Activated naive CD4-positive, alpha-beta T cell treated with anti-CD3 and anti-CD28 coated beads, Interleukin-2, amount 10 ng/mL, durations not matched to agents 7 days and 5 days (primary cell): ENCODE measurements at regions not wholly inside any gene's neighbourhood (a gene's known extent, or its start where the extent isn't known, plus 50 kb on each side); places are given as distances from the start of the nearest gene placed in this dataset.

ENCODE experiments used
- CTCF ChIA-PET: fragments of 350-600 bp; sonication (Branson Sonifier 250); formaldehyde crosslinking; loops from one replicate; lab custom pipeline; 2021; ENCODE audit warnings: antibody characterized with exemption; lab: Charles Lee
- DNase-seq: peaks from one replicate; pipeline ENCODE4 v3.0.0-alpha.2; 2020
- H3K27ac Mint-ChIP-seq: one replicate; pipeline ENCODE4 v1.8.0; 2021; ENCODE audit warnings: mild to moderate bottlenecking, moderate library complexity, mixed read lengths
- H3K27me3 Mint-ChIP-seq: one replicate; pipeline ENCODE4 v1.8.0; 2021; ENCODE audit warnings: mild to moderate bottlenecking, mixed read lengths
- H3K36me3 Mint-ChIP-seq: one replicate; pipeline ENCODE4 v1.8.0; 2021; ENCODE audit warnings: mixed read lengths
- H3K4me1 Mint-ChIP-seq: one replicate; pipeline ENCODE4 v1.8.0; 2021; ENCODE audit warnings: mixed read lengths
- H3K4me3 Mint-ChIP-seq: one replicate; pipeline ENCODE4 v1.8.0; 2021; ENCODE audit warnings: mild to moderate bottlenecking, moderate library complexity, mixed read lengths
- H3K9me3 Mint-ChIP-seq: one replicate; pipeline ENCODE4 v1.8.0; 2021; ENCODE audit warnings: mixed read lengths

DNA sequence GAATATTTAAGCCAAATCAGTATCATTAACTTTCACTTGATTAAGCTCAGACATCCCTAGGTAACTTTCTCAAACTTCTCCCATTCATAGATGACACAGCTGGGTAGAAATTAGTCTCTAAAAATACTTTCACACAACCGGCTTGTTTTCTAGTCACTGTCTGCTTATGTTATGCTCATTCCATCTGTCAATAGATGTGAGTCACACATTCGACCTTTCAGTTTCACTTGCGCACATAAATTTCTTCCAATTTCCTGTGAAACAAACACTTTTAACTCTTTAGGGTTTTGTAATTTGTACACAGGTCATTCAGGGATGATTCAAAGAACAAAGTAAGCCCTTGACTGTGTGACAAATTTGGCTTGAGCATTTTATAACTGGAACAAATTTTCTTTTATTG is 723.0 kb downstream of the KCNA4 start:
- H3K9me3 Mint-ChIP-seq, result peaks cover 9% of the 10 kb centered on the region
- no peaks in the 10 kb centered on the region for H3K36me3 Mint-ChIP-seq

DNA sequence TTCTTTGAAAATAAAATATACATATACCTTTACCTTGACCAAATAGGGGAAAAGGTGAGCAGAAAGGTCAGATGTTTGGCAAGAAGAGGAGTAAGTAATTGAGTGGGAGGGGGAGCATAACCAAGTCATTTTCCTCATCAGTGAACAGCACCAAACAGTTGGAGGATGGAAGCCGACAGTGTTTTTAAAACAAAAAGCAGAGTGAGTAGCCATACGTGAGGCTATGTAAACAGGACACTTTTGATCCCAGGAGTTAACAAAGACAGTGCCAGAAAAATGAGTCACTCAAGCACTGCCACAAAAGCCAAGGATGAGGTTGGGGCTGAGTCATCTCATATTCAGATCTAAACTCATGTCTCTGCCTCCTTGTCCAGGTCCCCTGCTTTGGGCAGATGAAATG is 734.7 kb downstream of the KCNA4 start:
- H3K4me3 Mint-ChIP-seq, result no peak overlapping the region
- peaks cover 7% of the 10 kb centered on the region for H3K9me3 Mint-ChIP-seq
- H3K36me3 Mint-ChIP-seq, result no peaks in the 10 kb centered on the region
- no peak for DNase-seq
- no peaks in the 10 kb centered on the region for H3K4me1 Mint-ChIP-seq
- H3K27me3 Mint-ChIP-seq, result no peaks in the 10 kb centered on the region
- CTCF ChIA-PET, result no interaction called here
- no peak overlapping the region for H3K27ac Mint-ChIP-seq

More for the DNA sequence above, 723.0 kb downstream of the KCNA4 start:
- H3K4me1 Mint-ChIP-seq, result no peaks in the 10 kb centered on the region
- DNase-seq, result no peak
- CTCF ChIA-PET, result no interaction called here
- no peak overlapping the region for H3K27ac Mint-ChIP-seq
- H3K4me3 Mint-ChIP-seq, result no peak overlapping the region
- H3K27me3 Mint-ChIP-seq, result no peaks in the 10 kb centered on the region

DNA sequence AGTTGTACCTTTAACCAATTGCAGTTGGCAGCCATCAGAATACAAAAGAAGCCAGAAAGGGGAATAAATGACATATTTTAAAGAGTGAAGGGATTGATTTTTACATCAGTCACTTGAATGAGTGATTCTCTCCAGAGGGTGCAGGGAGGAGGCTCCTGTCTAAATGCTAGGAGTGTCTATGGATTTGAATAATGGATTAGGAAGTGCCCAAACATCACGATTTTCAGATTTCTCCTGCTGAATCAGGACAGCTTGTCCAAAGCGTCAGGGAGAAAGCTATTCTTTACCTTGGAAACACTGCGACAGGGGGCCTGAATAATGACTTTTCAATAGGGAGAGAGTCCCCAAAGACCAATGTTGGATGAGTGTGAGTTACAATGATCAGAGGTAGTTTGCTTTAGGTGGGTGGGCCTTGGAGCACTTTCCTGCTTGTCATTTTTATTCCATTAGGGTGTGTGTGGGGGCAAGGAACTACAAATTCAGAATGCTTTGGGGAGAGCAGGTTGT is 735.5 kb downstream of the KCNA4 start:
- Mint-ChIP-seq H3K36me3 (no peaks in the 10 kb centered on the region), H3K9me3 (peaks cover 7% of the 10 kb centered on the region), H3K4me3 (no peak overlapping the region), H3K4me1 (no peaks in the 10 kb centered on the region), H3K27me3 (no peaks in the 10 kb centered on the region), H3K27ac (no peak overlapping the region)
- CTCF ChIA-PET, result no interaction called here
- no peak for DNase-seq

DNA sequence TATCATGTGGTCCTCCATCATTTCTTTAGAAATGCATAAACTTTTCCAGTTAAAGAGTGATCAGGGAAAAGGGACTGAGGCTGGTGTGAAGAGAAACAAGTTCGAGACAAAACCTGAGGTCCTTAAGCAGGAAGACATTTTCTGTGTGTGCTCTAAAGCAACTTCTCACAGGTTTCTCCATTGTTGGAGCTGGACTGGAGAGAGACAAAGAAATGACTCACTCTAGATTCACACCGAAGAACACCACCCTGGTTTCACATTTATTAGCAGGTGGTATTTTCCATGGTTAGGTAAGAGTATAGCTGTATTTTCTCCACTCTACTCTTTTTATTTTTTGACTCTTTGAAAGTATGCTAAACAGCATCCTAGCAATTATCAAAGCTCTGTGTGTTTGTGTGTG is 736.4 kb downstream of the KCNA4 start:
- DNase-seq, result no peak
- Mint-ChIP-seq H3K36me3 (no peaks in the 10 kb centered on the region), H3K27me3 (no peaks in the 10 kb centered on the region), H3K4me1 (no peaks in the 10 kb centered on the region), H3K9me3 (peaks cover 9% of the 10 kb centered on the region), H3K4me3 (no peak overlapping the region), H3K27ac (no peak overlapping the region)
- CTCF ChIA-PET, result no interaction called here

- H3K27me3 Mint-ChIP-seq, result no peaks in the 10 kb centered on the region
- no peak for DNase-seq
- H3K9me3 Mint-ChIP-seq, result peaks cover 9% of the 10 kb centered on the region
- H3K4me1 Mint-ChIP-seq, result no peaks in the 10 kb centered on the region
- no peak overlapping the region for H3K4me3 Mint-ChIP-seq
- H3K36me3 Mint-ChIP-seq, result no peaks in the 10 kb centered on the region
- CTCF ChIA-PET, result no interaction called here
- H3K27ac Mint-ChIP-seq, result no peak overlapping the region
These were observed 737.1 kb downstream of the KCNA4 start for GRCh38 chr11:29279716-29280115.

- Mint-ChIP-seq H3K27ac (no peak overlapping the region), H3K4me1 (no peaks in the 10 kb centered on the region), H3K36me3 (no peaks in the 10 kb centered on the region), H3K4me3 (no peak overlapping the region), H3K9me3 (peaks cover 3% of the 10 kb centered on the region), H3K27me3 (no peaks in the 10 kb centered on the region)
- no peak for DNase-seq
- CTCF ChIA-PET, result no interaction called here
These were observed 744.7 kb downstream of the KCNA4 start for GRCh38 chr11:29272019-29272654.

DNA sequence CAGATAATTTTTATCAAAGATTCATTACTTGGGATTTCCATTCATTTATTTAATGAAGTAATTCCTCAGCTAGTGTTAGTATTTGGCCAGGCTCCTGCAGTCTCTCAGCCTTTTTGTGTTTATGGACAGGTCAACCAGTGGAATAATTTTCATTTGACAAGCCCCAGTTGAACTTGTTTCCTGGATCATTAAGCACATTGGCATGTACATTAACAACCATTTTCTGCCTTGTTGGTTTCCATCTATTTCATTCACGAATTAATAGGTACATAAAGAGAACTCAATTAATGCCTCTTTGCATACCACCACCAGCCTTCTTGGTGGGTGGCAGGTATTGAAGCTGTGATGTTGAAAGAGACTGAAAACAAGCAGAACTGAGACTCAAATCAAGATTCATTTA is 745.2 kb downstream of the KCNA4 start:
- H3K4me1 Mint-ChIP-seq, result no peaks in the 10 kb centered on the region
- CTCF ChIA-PET, result no interaction called here
- H3K27me3 Mint-ChIP-seq, result no peaks in the 10 kb centered on the region
- DNase-seq, result no peak
- H3K36me3 Mint-ChIP-seq, result no peaks in the 10 kb centered on the region
- H3K9me3 Mint-ChIP-seq, result peaks cover 3% of the 10 kb centered on the region
- H3K4me3 Mint-ChIP-seq, result no peak overlapping the region
- no peak overlapping the region for H3K27ac Mint-ChIP-seq

DNA sequence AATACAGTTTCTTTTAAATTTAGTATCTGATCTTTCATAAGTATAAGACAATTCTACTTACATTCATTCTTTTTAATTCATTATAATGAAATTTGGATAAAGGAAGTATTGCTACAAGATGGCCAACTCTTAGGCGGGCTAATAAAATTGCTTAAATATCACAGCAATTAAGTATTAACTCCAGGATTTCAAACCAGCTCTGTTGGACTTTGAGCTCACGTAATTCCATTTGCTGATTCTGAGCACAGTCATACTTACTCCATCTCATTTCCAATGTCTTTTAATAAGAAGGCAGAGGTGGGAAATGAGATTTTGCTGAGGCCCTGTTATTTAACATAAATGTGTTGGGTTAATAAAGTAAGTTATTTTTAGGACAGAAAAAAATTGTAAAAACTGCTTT is 748.1 kb downstream of the KCNA4 start:
- no peak for DNase-seq
- Mint-ChIP-seq H3K9me3 (peaks cover under 1% of the 10 kb centered on the region), H3K4me3 (no peak overlapping the region), H3K27ac (no peak overlapping the region), H3K4me1 (no peaks in the 10 kb centered on the region), H3K27me3 (no peaks in the 10 kb centered on the region), H3K36me3 (no peaks in the 10 kb centered on the region)
- CTCF ChIA-PET, result no interaction called here

DNA sequence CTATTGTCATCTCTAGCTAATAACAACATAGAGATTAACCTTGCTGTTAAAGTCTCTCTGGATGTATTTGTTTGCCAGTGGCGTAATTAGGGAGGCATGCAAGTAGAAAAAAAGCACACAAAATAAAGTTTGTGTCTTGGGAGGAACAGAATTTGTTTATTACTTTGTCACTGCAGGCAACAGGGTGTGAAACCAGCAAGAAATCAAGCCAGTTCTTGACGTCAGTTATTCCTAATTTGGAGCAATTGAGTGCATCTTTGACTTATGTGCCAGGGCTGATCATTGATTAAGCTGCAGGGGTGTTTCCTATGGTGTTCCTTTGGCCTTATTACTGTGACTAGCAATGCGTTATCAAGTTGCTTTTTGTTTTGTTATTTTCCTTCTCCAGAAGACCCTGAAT is 751.0 kb downstream of the KCNA4 start:
- Mint-ChIP-seq H3K9me3 (peaks cover 5% of the 10 kb centered on the region), H3K36me3 (no peaks in the 10 kb centered on the region), H3K27ac (no peak overlapping the region), H3K4me1 (no peaks in the 10 kb centered on the region), H3K27me3 (no peaks in the 10 kb centered on the region), H3K4me3 (no peak overlapping the region)
- DNase-seq, result no peak
- CTCF ChIA-PET, result no interaction called here

DNA sequence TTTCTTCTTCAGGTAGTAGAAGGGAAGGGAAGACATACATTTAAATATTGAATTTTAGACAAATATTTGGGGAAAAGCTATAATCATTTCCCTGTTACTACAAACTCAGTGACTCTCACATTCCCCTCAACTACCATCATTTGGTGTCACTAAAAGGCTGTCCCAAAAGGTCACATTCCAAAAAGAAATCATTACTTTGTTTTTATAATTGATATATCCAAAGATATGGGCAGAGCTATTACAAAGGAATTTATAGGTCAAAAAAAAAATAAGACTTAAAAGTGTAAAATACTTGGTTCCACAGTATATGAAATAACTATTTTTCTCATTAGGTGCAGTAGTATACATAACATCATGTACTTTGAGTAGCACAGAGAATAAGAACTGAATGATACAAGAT is 751.4 kb downstream of the KCNA4 start:
- no peaks in the 10 kb centered on the region for H3K4me1 Mint-ChIP-seq
- H3K36me3 Mint-ChIP-seq, result no peaks in the 10 kb centered on the region
- H3K27ac Mint-ChIP-seq, result no peak overlapping the region
- no peaks in the 10 kb centered on the region for H3K27me3 Mint-ChIP-seq
- no peak for DNase-seq
- H3K4me3 Mint-ChIP-seq, result no peak overlapping the region
- CTCF ChIA-PET, result no interaction called here
- peaks cover 5% of the 10 kb centered on the region for H3K9me3 Mint-ChIP-seq

DNA sequence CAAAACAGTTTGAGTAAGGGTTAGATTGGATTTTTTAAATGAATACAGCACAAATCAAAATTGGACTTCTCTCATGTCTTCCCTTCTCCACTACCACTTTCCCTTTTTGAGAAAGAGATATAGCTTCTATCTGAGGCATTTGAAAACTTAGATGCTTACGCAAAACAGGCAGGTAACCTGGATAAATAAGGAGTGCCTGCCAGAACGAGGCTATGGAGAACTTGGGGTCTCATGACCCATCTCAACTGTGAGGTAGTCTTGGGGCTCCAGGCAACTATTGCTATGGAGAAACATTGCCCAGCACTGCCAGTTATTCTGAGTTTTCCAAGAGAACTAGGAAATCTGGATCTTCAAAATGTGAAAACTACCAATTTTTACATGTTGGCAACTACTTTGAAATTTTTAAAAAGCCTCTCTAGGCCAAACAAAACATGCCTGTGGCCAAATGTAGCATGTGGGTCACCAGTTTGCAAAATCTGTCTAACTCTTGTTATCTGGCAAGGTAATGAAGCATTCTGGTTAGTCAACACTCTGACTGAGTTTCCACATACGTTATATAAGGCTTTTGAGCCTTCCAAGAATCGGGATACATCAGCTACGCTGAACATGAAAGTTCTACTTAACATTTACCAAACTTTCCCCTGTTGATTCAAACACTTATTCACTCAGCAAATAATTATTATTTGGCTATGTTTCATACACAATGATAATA is 752.7 kb downstream of the KCNA4 start:
- H3K27me3 Mint-ChIP-seq, result no peaks in the 10 kb centered on the region
- H3K9me3 Mint-ChIP-seq, result peaks cover 10% of the 10 kb centered on the region
- no peak overlapping the region for H3K4me3 Mint-ChIP-seq
- H3K36me3 Mint-ChIP-seq, result no peaks in the 10 kb centered on the region
- no peak overlapping the region for H3K27ac Mint-ChIP-seq
- CTCF ChIA-PET, result no interaction called here
- DNase-seq, result no peak
- H3K4me1 Mint-ChIP-seq, result no peaks in the 10 kb centered on the region

GRCh38 chr11:29261831-29262230 is 755.0 kb downstream of the KCNA4 start:
- Mint-ChIP-seq H3K9me3 (peaks cover 19% of the 10 kb centered on the region), H3K27me3 (no peaks in the 10 kb centered on the region), H3K27ac (no peak overlapping the region), H3K36me3 (no peaks in the 10 kb centered on the region), H3K4me3 (no peak overlapping the region), H3K4me1 (no peaks in the 10 kb centered on the region)
- CTCF ChIA-PET, result no interaction called here
- DNase-seq, result no peak

GRCh38 chr11:29260939-29261705 is 755.7 kb downstream of the KCNA4 start:
- H3K36me3 Mint-ChIP-seq, result no peaks in the 10 kb centered on the region
- H3K27me3 Mint-ChIP-seq, result no peaks in the 10 kb centered on the region
- no peak overlapping the region for H3K4me3 Mint-ChIP-seq
- H3K9me3 Mint-ChIP-seq, result peaks cover 20% of the 10 kb centered on the region
- CTCF ChIA-PET, result no interaction called here
- no peaks in the 10 kb centered on the region for H3K4me1 Mint-ChIP-seq
- no peak overlapping the region for H3K27ac Mint-ChIP-seq
- no peak for DNase-seq

- Mint-ChIP-seq H3K36me3 (no peaks in the 10 kb centered on the region), H3K4me3 (no peak overlapping the region), H3K27me3 (no peaks in the 10 kb centered on the region), H3K27ac (no peak overlapping the region), H3K9me3 (peaks cover 19% of the 10 kb centered on the region), H3K4me1 (no peaks in the 10 kb centered on the region)
- CTCF ChIA-PET, result no interaction called here
- DNase-seq, result no peak
These were observed 758.4 kb downstream of the KCNA4 start for GRCh38 chr11:29258411-29258810.

DNA sequence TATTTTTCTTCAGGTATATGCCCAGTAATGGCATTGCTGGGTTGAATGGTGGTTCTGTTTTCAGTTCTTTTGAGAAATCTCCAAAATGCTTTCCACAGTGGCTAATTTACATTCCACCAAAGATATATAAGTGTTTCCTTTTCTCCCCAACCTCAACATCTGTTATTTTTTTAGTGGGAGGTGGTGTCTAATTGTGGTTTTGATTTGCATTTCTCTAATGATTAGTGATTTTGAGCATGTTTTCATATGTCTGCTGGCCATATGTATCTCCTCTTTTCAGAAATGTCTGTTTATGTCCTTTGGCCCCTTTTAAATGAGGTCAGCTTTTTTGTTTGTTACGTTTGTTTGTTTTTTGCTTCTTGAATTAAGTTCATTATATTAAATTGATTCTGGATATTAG is 760.2 kb downstream of the KCNA4 start:
- Mint-ChIP-seq H3K27me3 (no peaks in the 10 kb centered on the region), H3K27ac (no peak overlapping the region), H3K9me3 (peaks cover 16% of the 10 kb centered on the region), H3K4me3 (no peak overlapping the region), H3K36me3 (no peaks in the 10 kb centered on the region), H3K4me1 (no peaks in the 10 kb centered on the region)
- CTCF ChIA-PET, result no interaction called here
- DNase-seq, result no peak
